K562 (cell line): ENCODE measurements at regions not wholly inside any gene's neighbourhood (a gene's known extent, or its start where the extent isn't known, plus 50 kb on each side); places are given as distances from the start of the nearest gene placed in this dataset.

ENCODE experiments used
- ATAC-seq: fragments of 200-7000 bp; cut with Tn5 transposase; 3 replicates; pipeline ENCODE4 v1.9.1; 2020; ENCODE audit warnings: moderate library complexity
- BruUV-seq: library from RNA; stranded (reverse); fragments of 400-500 nt; replicated peaks from 2 replicates; lab custom pipeline; 2021; lab: Mats Ljungman, UMichigan
- CTCF ChIA-PET: fragments of 300-600 bp; formaldehyde crosslinking; extraction: SDS; loops from one replicate; lab custom pipeline; 2021; ENCODE audit warnings: low intra/inter-chr PET ratio; lab: Yijun Ruan, JAX
- POLR2A ChIA-PET: fragments of 300-600, 350-650 bp; sonication (Branson Sonifier 250); formaldehyde crosslinking; extraction: SDS; loops from one replicate; lab custom pipeline; 2021; ENCODE audit warnings: antibody characterized with exemption, inconsistent platforms; lab: Yijun Ruan, JAX
- DNase-seq, 4 experiments: peaks; one replicate each; pipeline versions ENCODE4 v3.0.0 to v3.0.0-alpha.2; 2011 to 2018; ENCODE audit warnings: low spot score in 3 of 4, mixed read lengths in 3 of 4; ENCODE audit errors: extremely low read depth in 1 of 4
- FAIRE-seq: peaks from 2 replicates; lab custom pipeline; 2011; peaks lifted over from hg19 to GRCh38; lab: Jason Lieb, UNC
- H2AFZ ChIP-seq: 2 replicates; pipeline ENCODE4 v1.6.0; 2011; ENCODE audit warnings: low read depth, low read length, control low read depth, inconsistent platforms
- H3K27ac ChIP-seq: fragments of 200-600 bp; 3 replicates; pipeline ENCODE4 v1.8.0; 2011; ENCODE audit warnings: low read depth, mild to moderate bottlenecking, control low read depth, inconsistent platforms, low read length, moderate library complexity, mixed read lengths; ENCODE audit errors: extremely low read depth
- H3K27me3 ChIP-seq, 2 experiments: fragments of 300-600 bp in 1 of 2; 2 replicates in 1 of 2; 3 replicates in 1 of 2; pipeline versions ENCODE4 v1.6.0 to v1.8.0; 2011; ENCODE audit warnings: inconsistent platforms in 2 of 2, low read length in 2 of 2, mild to moderate bottlenecking in 1 of 2, mixed read lengths in 1 of 2, moderate library complexity in 1 of 2; ENCODE audit not compliant: control insufficient read depth in 2 of 2, insufficient read depth in 2 of 2
- H3K36me3 ChIP-seq: fragments of 300-600 bp; 3 replicates; pipeline ENCODE4 v1.8.0; 2011; ENCODE audit warnings: mild to moderate bottlenecking, low read length, inconsistent platforms; ENCODE audit not compliant: control insufficient read depth, insufficient read depth
- H3K4me1 ChIP-seq, 2 experiments: fragments of 200-600 bp in 1 of 2; replicated peaks in 1 of 2; 2 replicates in 1 of 2; 3 replicates in 1 of 2; pipeline versions ENCODE4 v1.5.1 to v1.8.0; 2011; ENCODE audit warnings: inconsistent platforms in 2 of 2, low read length in 2 of 2, mild to moderate bottlenecking in 1 of 2, mixed read lengths in 1 of 2, moderate library complexity in 1 of 2; ENCODE audit not compliant: control insufficient read depth in 2 of 2, insufficient read depth in 2 of 2
- H3K4me2 ChIP-seq: 2 replicates; pipeline ENCODE4 v1.6.1; 2011; ENCODE audit warnings: low read length, control low read depth, inconsistent platforms, mixed read lengths; ENCODE audit not compliant: insufficient read depth
- H3K4me3 ChIP-seq: fragments of 200-600 bp; sonication (generic), shearing (Covaris generic); 2 replicates; pipeline ENCODE4 v1.5.1; 2016; ENCODE audit warnings: control low read depth, inconsistent platforms
- H3K79me2 ChIP-seq: fragments of 200-600 bp; 3 replicates; pipeline ENCODE4 v1.8.0; 2011; ENCODE audit warnings: low read length, inconsistent platforms; ENCODE audit not compliant: control insufficient read depth, insufficient read depth
- H3K9ac ChIP-seq, 2 experiments: 2 replicates each; pipeline versions ENCODE4 v1.6.0 to v1.6.1; 2011; ENCODE audit warnings: low read depth in 2 of 2, low read length in 2 of 2, control low read depth in 1 of 2, inconsistent platforms in 1 of 2, mild to moderate bottlenecking in 1 of 2, mixed read lengths in 1 of 2; ENCODE audit not compliant: insufficient read depth in 1 of 2
- H3K9me1 ChIP-seq: one replicate; pipeline ENCODE4 v1.6.0; 2011; ENCODE audit warnings: inconsistent platforms, mild to moderate bottlenecking, low read length, moderate library complexity; ENCODE audit not compliant: control insufficient read depth, insufficient read depth
- H3K9me3 ChIP-seq: replicated peaks from 2 replicates; pipeline ENCODE4 v1.5.1; 2011; ENCODE audit warnings: low read depth, low read length, inconsistent platforms; ENCODE audit not compliant: control insufficient read depth, insufficient read depth
- H4K20me1 ChIP-seq: replicated peaks from 2 replicates; pipeline ENCODE4 v1.6.1; 2011; ENCODE audit warnings: low read length, inconsistent platforms, mixed read lengths; ENCODE audit not compliant: control insufficient read depth, insufficient read depth
- DNMT1 ChIP-seq: fragments of 450-650 bp; IDR thresholded peaks from 2 replicates; pipeline ENCODE4 v1.6.1; 2016; ENCODE audit warnings: antibody characterized with exemption, mild to moderate bottlenecking
- DPF2 ChIP-seq: fragments of 450-650 bp; IDR thresholded peaks from 2 replicates; pipeline ENCODE4 v1.6.1; 2016
- MCM3 ChIP-seq: fragments of 450-650 bp; IDR thresholded peaks from 2 replicates; pipeline ENCODE4 v1.6.1; 2016
- MCM5 ChIP-seq: fragments of 450-650 bp; IDR thresholded peaks from 2 replicates; pipeline ENCODE4 v1.6.1; 2016; ENCODE audit warnings: low read depth
- RFX7 ChIP-seq: fragments of 250-450 bp; sonication (Bioruptor Pico); IDR thresholded peaks from 2 replicates; pipeline ENCODE4 v1.5.1; 2021; ENCODE audit warnings: mild to moderate bottlenecking
- SRSF1 ChIP-seq: fragments of 200-400 bp; formaldehyde crosslinking; IDR thresholded peaks from 2 replicates; pipeline ENCODE4 v1.6.1; 2017; ENCODE audit warnings: mild to moderate bottlenecking, low read depth, low read length, moderate library complexity
- TEAD1 ChIP-seq, 2 experiments: fragments of 450-650 bp in 1 of 2; sonication (generic) in 1 of 2; formaldehyde crosslinking; IDR thresholded peaks; 2 replicates each; pipeline versions ENCODE4 v1.4.0 to v1.8.0; 2020 to 2022; ENCODE audit warnings: mild to moderate bottlenecking in 2 of 2, missing genetic modification reagents in 1 of 2
- ZNF3 ChIP-seq: fragments of 250-450 bp; sonication (Bioruptor Pico); IDR thresholded peaks from 2 replicates; pipeline ENCODE4 v1.5.0; 2021; ENCODE audit warnings: mild to moderate bottlenecking, moderate library complexity
- ZNF589 ChIP-seq: fragments of 200-800 bp; sonication (Bioruptor generic); IDR thresholded peaks from 2 replicates; pipeline ENCODE4 v1.6.1; 2016; ENCODE audit warnings: low read depth, missing genetic modification characterization, missing compliant biosample characterization
- ZNF75A ChIP-seq: fragments of 450-650 bp; formaldehyde crosslinking; IDR thresholded peaks from 2 replicates; pipeline ENCODE4 v1.4.0; 2020; ENCODE audit warnings: mild to moderate bottlenecking
- ZNF76 ChIP-seq: fragments of 250-450 bp; sonication (Bioruptor Pico); IDR thresholded peaks from 2 replicates; pipeline ENCODE4 v1.4.0; 2020; ENCODE audit warnings: mild to moderate bottlenecking, moderate library complexity, borderline replicate concordance
- WGBS: fragments of 100-300 bp; shearing (Covaris generic); methylation state at CpG from one replicate; pipeline ENCODE4 v1.1.6; 2016; ENCODE audit warnings: low coverage, mixed read lengths; ENCODE audit not compliant: insufficient coverage; ENCODE audit errors: missing lambda C conversion rate; 5-methylcytosine and 5-hydroxymethylcytosine counted together
- in situ Hi-C: fragments of 300-500 bp; cut with MboI; formaldehyde crosslinking; loops from 4 replicates; pipeline ENCODE4 v1.15.0; 2018; ENCODE audit warnings: inconsistent platforms, mixed read lengths
- intact Hi-C: fragments of 100-400 bp; cut with micrococcal nuclease; formaldehyde crosslinking; loops from 2 replicates; pipeline ENCODE4 v1.14.2; 2022
- TF ChIP-seq, protein P1 (sequence below): fragments of 250-450 bp; sonication (Bioruptor Pico); IDR thresholded peaks from 2 replicates; pipeline ENCODE4 v1.4.0; 2020
- TF ChIP-seq, protein P2 (sequence below): fragments of 250-450 bp; sonication (Bioruptor Pico); IDR thresholded peaks from 2 replicates; pipeline ENCODE4 v1.5.0; 2020; ENCODE audit warnings: mild to moderate bottlenecking, borderline replicate concordance
- TF ChIP-seq, protein P3 (sequence below): fragments of 450-650 bp; formaldehyde crosslinking; IDR thresholded peaks from 2 replicates; pipeline ENCODE4 v1.4.0; 2022; ENCODE audit warnings: mild to moderate bottlenecking, moderate library complexity
- TF ChIP-seq, protein P4 (sequence below): fragments of 450-650 bp; IDR thresholded peaks from 2 replicates; pipeline ENCODE4 v1.6.1; 2017; ENCODE audit warnings: antibody characterized with exemption, mild to moderate bottlenecking

DNA sequence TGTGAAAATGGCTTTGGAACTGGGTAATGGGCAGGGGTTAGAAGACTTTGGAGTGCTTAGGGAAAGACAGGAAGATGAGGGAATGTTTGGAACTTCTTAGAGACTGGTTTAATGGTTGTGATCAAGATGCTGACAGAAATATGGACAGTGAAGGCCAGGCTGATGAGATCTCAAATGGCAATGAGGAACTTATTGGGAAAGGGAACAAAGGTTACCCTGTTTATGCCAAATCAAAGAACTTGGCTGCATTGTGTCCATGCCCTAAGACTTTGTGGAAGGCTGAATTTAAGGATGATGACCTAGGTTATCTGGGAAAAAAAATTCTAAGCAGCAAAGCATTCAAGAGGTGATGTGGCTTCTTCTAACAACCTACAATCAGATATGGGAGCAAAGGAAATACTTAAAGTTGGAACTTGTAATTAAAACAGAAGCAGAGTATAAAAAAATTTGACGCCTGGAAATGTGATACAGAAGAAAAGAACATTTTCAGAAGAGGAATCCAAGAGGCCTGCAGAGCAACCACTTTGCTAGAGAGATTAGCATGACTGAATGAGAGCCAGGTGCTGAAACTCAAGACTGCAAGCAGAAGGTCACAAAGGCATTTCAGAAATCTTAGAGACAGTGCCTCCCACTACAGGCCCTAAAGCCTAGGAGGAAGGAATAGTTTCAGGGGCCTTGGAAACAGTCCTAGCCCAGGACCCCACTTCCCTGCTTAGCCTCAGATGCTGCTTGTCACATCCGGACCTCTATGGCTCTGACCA lies 65.6 kb upstream of the FLRT2 start:
- in situ Hi-C loops (no loop called here), intact Hi-C loops (no loop called here)
- no peak for FAIRE-seq
- TF ChIP-seq ZNF589 (CRISPR knock-in tag): no peak
- TF ChIP-seq, protein P1, sequence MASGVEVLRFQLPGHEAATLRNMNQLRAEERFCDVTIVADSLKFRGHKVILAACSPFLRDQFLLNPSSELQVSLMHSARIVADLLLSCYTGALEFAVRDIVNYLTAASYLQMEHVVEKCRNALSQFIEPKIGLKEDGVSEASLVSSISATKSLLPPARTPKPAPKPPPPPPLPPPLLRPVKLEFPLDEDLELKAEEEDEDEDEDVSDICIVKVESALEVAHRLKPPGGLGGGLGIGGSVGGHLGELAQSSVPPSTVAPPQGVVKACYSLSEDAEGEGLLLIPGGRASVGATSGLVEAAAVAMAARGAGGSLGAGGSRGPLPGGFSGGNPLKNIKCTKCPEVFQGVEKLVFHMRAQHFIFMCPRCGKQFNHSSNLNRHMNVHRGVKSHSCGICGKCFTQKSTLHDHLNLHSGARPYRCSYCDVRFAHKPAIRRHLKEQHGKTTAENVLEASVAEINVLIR (CRISPR knock-in tag): no peak
- TF ChIP-seq, protein P2, sequence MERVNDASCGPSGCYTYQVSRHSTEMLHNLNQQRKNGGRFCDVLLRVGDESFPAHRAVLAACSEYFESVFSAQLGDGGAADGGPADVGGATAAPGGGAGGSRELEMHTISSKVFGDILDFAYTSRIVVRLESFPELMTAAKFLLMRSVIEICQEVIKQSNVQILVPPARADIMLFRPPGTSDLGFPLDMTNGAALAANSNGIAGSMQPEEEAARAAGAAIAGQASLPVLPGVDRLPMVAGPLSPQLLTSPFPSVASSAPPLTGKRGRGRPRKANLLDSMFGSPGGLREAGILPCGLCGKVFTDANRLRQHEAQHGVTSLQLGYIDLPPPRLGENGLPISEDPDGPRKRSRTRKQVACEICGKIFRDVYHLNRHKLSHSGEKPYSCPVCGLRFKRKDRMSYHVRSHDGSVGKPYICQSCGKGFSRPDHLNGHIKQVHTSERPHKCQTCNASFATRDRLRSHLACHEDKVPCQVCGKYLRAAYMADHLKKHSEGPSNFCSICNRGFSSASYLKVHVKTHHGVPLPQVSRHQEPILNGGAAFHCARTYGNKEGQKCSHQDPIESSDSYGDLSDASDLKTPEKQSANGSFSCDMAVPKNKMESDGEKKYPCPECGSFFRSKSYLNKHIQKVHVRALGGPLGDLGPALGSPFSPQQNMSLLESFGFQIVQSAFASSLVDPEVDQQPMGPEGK (CRISPR knock-in tag): no peak
- TF ChIP-seq, protein P3, sequence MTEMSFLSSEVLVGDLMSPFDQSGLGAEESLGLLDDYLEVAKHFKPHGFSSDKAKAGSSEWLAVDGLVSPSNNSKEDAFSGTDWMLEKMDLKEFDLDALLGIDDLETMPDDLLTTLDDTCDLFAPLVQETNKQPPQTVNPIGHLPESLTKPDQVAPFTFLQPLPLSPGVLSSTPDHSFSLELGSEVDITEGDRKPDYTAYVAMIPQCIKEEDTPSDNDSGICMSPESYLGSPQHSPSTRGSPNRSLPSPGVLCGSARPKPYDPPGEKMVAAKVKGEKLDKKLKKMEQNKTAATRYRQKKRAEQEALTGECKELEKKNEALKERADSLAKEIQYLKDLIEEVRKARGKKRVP: no peak
- TF ChIP-seq MCM5: no peak
- TF ChIP-seq ZNF75A (CRISPR knock-in tag): no peak
- TF ChIP-seq SRSF1: no peak
- no peak for TF ChIP-seq DPF2
- TF ChIP-seq DNMT1: no peak
- TF ChIP-seq TEAD1 (CRISPR knock-in tag; IDR thresholded peaks at IDR 0.05): no peak
- TF ChIP-seq, protein P4, sequence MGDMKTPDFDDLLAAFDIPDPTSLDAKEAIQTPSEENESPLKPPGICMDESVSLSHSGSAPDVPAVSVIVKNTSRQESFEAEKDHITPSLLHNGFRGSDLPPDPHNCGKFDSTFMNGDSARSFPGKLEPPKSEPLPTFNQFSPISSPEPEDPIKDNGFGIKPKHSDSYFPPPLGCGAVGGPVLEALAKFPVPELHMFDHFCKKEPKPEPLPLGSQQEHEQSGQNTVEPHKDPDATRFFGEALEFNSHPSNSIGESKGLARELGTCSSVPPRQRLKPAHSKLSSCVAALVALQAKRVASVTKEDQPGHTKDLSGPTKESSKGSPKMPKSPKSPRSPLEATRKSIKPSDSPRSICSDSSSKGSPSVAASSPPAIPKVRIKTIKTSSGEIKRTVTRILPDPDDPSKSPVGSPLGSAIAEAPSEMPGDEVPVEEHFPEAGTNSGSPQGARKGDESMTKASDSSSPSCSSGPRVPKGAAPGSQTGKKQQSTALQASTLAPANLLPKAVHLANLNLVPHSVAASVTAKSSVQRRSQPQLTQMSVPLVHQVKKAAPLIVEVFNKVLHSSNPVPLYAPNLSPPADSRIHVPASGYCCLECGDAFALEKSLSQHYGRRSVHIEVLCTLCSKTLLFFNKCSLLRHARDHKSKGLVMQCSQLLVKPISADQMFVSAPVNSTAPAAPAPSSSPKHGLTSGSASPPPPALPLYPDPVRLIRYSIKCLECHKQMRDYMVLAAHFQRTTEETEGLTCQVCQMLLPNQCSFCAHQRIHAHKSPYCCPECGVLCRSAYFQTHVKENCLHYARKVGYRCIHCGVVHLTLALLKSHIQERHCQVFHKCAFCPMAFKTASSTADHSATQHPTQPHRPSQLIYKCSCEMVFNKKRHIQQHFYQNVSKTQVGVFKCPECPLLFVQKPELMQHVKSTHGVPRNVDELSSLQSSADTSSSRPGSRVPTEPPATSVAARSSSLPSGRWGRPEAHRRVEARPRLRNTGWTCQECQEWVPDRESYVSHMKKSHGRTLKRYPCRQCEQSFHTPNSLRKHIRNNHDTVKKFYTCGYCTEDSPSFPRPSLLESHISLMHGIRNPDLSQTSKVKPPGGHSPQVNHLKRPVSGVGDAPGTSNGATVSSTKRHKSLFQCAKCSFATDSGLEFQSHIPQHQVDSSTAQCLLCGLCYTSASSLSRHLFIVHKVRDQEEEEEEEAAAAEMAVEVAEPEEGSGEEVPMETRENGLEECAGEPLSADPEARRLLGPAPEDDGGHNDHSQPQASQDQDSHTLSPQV: no peak
- no peak for TF ChIP-seq ZNF3 (CRISPR knock-in tag)
- TF ChIP-seq MCM3: no peak
- no peak for TF ChIP-seq ZNF76 (CRISPR knock-in tag)
- TF ChIP-seq RFX7 (CRISPR knock-in tag): no peak
- no peak overlapping the region for H3K4me3 ChIP-seq
- WGBS: 6% methylated on average over 2 of the region's 2 CpGs
- ChIA-PET CTCF (no interaction called here), POLR2A (no interaction called here)
- H3K9ac ChIP-seq: no peak overlapping the region
- no peak for DNase-seq
- no peak for ATAC-seq
- no peak overlapping the region for H3K4me2 ChIP-seq
- H3K27ac ChIP-seq: no peak overlapping the region
- no peaks in the 10 kb centered on the region for H3K79me2 ChIP-seq
- H4K20me1 ChIP-seq: no peaks in the 10 kb centered on the region
- H3K27me3 ChIP-seq: no peaks in the 10 kb centered on the region
- H3K36me3 ChIP-seq: no peaks in the 10 kb centered on the region
- no peak overlapping the region for H2AFZ ChIP-seq
- no peaks in the 10 kb centered on the region for H3K4me1 ChIP-seq
- no peaks in the 10 kb centered on the region for H3K9me1 ChIP-seq
- no TSS peak for BruUV-seq
- no peaks in the 10 kb centered on the region for H3K9me3 ChIP-seq
